ENCODE measurements at regions not wholly inside any gene's neighbourhood (a gene's known extent, or its start where the extent isn't known, plus 50 kb on each side); places are given as distances from the start of the nearest gene placed in this dataset.

DNA sequence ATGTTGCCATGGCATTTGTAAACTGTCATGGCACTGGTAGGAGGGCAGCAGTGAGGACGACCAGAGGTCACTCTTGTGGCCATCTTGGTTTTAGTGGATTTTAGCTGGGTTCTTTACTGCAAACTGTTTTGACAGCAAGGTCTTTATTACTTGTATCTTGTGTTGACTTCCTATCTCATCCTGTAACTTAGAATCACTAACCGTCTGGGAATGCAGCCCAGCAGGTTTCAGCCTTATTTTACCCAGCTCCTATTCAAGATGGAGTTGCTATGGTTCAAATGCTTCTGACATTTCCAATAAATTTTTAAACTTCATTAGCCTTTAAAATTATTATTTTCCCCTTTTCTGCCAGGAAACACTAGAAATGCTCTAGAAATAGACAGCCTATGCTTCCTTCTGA lies 839.1 kb downstream of the NR2F1-AS1 start:
- no peak overlapping the region for H3K27ac ChIP-seq (ENCODE audit: low read depth, low read length)
- H3K36me3 ChIP-seq (ENCODE audit: control insufficient read depth, insufficient read depth, low read length) = no peaks in the 10 kb centered on the region
- no peaks in the 10 kb centered on the region for H3K27me3 ChIP-seq (ENCODE audit: control insufficient read depth, insufficient read depth, low read length)
- H3K4me1 ChIP-seq (ENCODE audit: control insufficient read depth, insufficient read depth, low read length) = no peaks in the 10 kb centered on the region
- no peaks in the 10 kb centered on the region for H3K9me3 ChIP-seq (ENCODE audit: control insufficient read depth, insufficient read depth, low read length)
- H3K4me3 ChIP-seq (ENCODE audit: low read depth, low read length) = no peak overlapping the region
- H3K9ac ChIP-seq (ENCODE audit: low read depth, low read length) = no peak overlapping the region

DNA sequence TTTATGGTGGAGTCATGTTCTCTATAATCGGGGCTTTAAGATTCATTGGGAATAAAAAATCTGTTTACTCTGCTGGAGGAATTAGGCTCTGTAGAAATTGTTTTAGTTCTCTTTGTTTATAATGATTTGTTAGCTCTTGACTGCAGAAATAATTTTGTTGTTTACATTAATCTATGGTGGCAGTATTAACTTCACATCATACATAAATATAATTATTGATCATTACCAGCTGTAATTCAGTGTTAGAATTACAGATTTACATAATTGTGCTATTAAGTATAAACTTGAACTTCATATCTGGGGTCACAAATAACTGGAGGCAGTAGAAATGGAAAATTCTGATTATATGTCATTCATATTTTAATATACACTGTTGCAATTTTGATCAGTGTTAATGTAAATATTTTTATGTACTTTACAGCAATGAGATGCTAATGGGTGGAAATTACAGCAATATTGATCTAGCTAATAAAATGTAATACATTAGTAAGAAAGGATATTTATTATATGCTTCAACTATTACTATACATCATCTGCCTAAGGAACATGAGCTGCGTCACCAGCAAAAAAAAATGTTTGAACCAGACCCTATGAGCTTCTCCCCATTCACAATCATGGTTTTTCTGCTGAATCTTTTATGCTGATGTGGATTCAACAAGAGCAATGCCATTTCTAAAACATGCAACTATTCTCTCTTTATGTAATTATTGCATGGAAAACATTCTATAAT lies 846.6 kb downstream of the NR2F1-AS1 start:
- Histone ChIP-seq H3K27me3 (ENCODE audit: control insufficient read depth, insufficient read depth, low read length) (no peaks in the 10 kb centered on the region), H3K4me1 (ENCODE audit: control insufficient read depth, insufficient read depth, low read length) (no peaks in the 10 kb centered on the region), H3K27ac (ENCODE audit: low read depth, low read length) (no peak overlapping the region), H3K9ac (ENCODE audit: low read depth, low read length) (no peak overlapping the region), H3K4me3 (ENCODE audit: low read depth, low read length) (no peak overlapping the region), H3K9me3 (ENCODE audit: control insufficient read depth, insufficient read depth, low read length) (no peaks in the 10 kb centered on the region), H3K36me3 (ENCODE audit: control insufficient read depth, insufficient read depth, low read length) (no peaks in the 10 kb centered on the region)

DNA sequence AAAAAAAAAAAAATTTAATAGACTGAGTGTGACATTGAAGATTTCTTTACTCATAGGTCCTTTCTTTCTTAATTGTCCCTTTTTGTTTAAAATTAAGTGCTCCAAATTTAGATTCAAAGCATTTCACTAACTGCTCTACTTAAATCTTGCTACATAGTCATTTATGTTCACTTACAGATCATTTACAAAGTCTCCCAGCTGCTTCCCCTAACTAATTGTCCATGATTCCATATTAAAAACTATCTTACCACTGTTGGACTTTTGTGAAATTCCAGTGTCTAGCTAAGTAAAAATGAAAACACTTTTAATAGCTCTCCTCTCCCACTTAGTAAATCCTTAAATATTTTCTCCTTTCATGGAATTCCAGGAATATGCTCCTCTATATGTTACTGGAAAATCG lies 850.5 kb downstream of the NR2F1-AS1 start:
- no peak overlapping the region for H3K27ac ChIP-seq (ENCODE audit: low read depth, low read length)
- H3K9me3 ChIP-seq (ENCODE audit: control insufficient read depth, insufficient read depth, low read length) = no peaks in the 10 kb centered on the region

DNA sequence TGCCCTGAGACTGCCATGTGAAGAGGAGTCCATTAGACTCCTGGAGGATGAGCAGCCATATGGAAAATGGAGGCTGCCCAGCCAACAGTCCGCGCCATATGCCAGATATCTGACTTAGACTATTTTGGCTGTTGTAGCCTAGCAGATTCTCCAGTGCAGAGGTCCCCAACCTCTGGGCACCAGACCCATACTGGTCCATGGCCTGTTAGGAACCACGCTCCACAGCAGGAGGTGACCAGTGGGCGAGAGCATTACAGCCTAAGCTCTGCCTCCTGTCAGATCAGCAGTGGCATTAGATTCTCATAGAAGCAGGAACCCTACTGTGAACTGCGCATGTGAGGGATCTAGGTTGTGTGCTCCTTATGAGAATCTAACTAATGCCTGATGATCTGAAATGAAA lies 851.9 kb downstream of the NR2F1-AS1 start:
- Histone ChIP-seq H3K4me1 (ENCODE audit: control insufficient read depth, insufficient read depth, low read length) (no peaks in the 10 kb centered on the region), H3K4me3 (ENCODE audit: low read depth, low read length) (no peak overlapping the region), H3K9ac (ENCODE audit: low read depth, low read length) (no peak overlapping the region), H3K27me3 (ENCODE audit: control insufficient read depth, insufficient read depth, low read length) (no peaks in the 10 kb centered on the region), H3K9me3 (ENCODE audit: control insufficient read depth, insufficient read depth, low read length) (no peaks in the 10 kb centered on the region), H3K27ac (ENCODE audit: low read depth, low read length) (no peak overlapping the region), H3K36me3 (ENCODE audit: control insufficient read depth, insufficient read depth, low read length) (no peaks in the 10 kb centered on the region)

More for the DNA sequence above, 850.5 kb downstream of the NR2F1-AS1 start:
- no peak overlapping the region for H3K4me3 ChIP-seq (ENCODE audit: low read depth, low read length)
- no peaks in the 10 kb centered on the region for H3K36me3 ChIP-seq (ENCODE audit: control insufficient read depth, insufficient read depth, low read length)
- H3K27me3 ChIP-seq (ENCODE audit: control insufficient read depth, insufficient read depth, low read length) = no peaks in the 10 kb centered on the region
- no peaks in the 10 kb centered on the region for H3K4me1 ChIP-seq (ENCODE audit: control insufficient read depth, insufficient read depth, low read length)
- no peak overlapping the region for H3K9ac ChIP-seq (ENCODE audit: low read depth, low read length)

DNA sequence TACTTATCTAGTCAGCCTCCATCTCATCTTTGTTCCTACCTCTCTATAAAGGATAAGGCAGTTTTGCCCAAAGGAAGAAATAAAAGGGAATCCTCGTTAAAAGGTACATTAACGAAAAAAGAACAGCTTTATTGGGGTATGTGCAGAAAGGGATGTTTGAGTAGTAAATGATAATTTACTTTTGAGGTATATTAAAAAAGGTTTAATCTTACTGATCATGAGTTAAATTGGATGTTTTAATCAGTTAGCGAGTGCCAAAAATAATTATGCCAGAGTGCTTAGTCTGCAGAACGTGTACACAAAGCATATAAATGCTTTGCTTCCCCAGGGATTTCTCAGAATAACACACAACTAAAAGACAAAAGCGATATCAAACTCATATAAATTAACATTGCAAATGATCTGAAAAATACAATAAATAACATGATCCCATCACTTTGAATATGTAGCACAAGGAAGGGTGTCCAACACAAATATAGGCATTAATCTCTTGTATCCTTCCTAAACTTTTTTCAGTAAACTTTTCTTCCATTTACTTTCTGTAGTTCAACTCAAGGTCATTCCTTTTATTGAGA lies 865.0 kb downstream of the NR2F1-AS1 start:
- H3K9me3 ChIP-seq (ENCODE audit: control insufficient read depth, insufficient read depth, low read length) = no peaks in the 10 kb centered on the region
- H3K4me3 ChIP-seq (ENCODE audit: low read depth, low read length) = no peak overlapping the region
- H3K27ac ChIP-seq (ENCODE audit: low read depth, low read length) = no peak overlapping the region
- no peak overlapping the region for H3K9ac ChIP-seq (ENCODE audit: low read depth, low read length)
- H3K27me3 ChIP-seq (ENCODE audit: control insufficient read depth, insufficient read depth, low read length) = no peaks in the 10 kb centered on the region
- H3K36me3 ChIP-seq (ENCODE audit: control insufficient read depth, insufficient read depth, low read length) = no peaks in the 10 kb centered on the region
- no peaks in the 10 kb centered on the region for H3K4me1 ChIP-seq (ENCODE audit: control insufficient read depth, insufficient read depth, low read length)

DNA sequence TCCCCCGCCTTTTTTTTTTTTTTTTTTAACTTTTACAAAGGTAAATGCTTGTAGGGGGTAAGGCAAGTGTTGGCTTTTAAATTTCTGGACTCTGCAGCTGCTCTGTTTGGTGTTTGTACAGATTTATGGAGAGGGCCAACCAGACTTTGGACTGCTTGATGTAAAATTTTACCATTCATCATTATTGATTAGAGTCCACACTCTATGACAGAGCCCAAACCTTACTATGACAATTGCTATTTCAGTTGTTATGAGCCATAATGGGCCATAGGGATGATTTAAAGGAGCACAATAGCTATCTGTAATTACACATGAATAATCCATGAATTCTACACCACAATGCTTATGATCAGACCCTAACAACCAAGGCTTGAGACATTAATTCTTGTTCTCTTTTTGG lies 867.2 kb downstream of the NR2F1-AS1 start:
- H3K4me1 ChIP-seq (ENCODE audit: control insufficient read depth, insufficient read depth, low read length) = no peaks in the 10 kb centered on the region
- no peak overlapping the region for H3K4me3 ChIP-seq (ENCODE audit: low read depth, low read length)
- H3K27ac ChIP-seq (ENCODE audit: low read depth, low read length) = no peak overlapping the region
- H3K27me3 ChIP-seq (ENCODE audit: control insufficient read depth, insufficient read depth, low read length) = no peaks in the 10 kb centered on the region
- H3K9ac ChIP-seq (ENCODE audit: low read depth, low read length) = no peak overlapping the region
- H3K36me3 ChIP-seq (ENCODE audit: control insufficient read depth, insufficient read depth, low read length) = no peaks in the 10 kb centered on the region
- no peaks in the 10 kb centered on the region for H3K9me3 ChIP-seq (ENCODE audit: control insufficient read depth, insufficient read depth, low read length)

DNA sequence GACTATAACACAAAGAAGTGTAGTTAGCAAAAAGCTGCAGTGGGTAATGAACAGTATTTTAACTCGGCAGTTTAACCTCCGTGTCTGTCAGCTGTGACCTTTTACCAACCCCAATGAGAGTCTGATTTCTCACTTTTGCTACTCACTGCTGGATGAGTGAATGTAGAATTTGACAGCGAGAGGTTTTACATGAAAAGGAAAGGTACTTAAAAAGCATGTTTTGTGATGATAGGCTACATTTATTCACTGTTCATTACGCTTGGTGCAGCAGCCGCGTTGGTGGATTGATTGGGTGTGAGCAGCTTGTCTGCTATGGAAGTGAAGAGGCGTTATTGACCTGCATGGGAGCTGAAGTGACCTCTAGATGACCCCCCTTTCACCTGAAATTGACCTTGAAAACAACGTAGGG lies 867.7 kb downstream of the NR2F1-AS1 start:
- H3K4me1 ChIP-seq (ENCODE audit: control insufficient read depth, insufficient read depth, low read length) = no peaks in the 10 kb centered on the region
- no peaks in the 10 kb centered on the region for H3K9me3 ChIP-seq (ENCODE audit: control insufficient read depth, insufficient read depth, low read length)
- H3K36me3 ChIP-seq (ENCODE audit: control insufficient read depth, insufficient read depth, low read length) = no peaks in the 10 kb centered on the region

DNA sequence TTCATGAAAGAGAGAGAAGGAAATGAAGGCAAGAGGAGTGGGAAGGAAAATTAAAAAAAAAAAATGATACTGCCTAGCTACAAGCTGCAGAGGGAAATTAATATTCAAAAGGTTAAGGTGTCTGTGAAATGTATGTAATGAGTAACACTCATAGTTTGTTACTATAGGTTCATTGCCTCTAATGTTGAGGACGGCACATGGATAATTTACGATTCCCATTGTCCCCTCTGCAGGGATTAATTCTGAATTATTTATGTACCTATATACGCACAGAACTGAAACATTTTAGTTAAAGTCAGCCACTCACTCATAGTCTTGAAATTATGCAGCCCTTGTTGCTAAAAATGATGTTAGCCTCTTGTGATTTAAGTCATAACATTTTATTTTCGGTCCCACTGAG lies 869.1 kb downstream of the NR2F1-AS1 start:
- Histone ChIP-seq H3K4me3 (ENCODE audit: low read depth, low read length) (no peak overlapping the region), H3K36me3 (ENCODE audit: control insufficient read depth, insufficient read depth, low read length) (no peaks in the 10 kb centered on the region), H3K27ac (ENCODE audit: low read depth, low read length) (no peak overlapping the region), H3K9me3 (ENCODE audit: control insufficient read depth, insufficient read depth, low read length) (no peaks in the 10 kb centered on the region), H3K9ac (ENCODE audit: low read depth, low read length) (no peak overlapping the region), H3K4me1 (ENCODE audit: control insufficient read depth, insufficient read depth, low read length) (no peaks in the 10 kb centered on the region), H3K27me3 (ENCODE audit: control insufficient read depth, insufficient read depth, low read length) (no peaks in the 10 kb centered on the region)

More for the DNA sequence above, 867.7 kb downstream of the NR2F1-AS1 start:
- Histone ChIP-seq H3K4me3 (ENCODE audit: low read depth, low read length) (no peak overlapping the region), H3K9ac (ENCODE audit: low read depth, low read length) (no peak overlapping the region), H3K27ac (ENCODE audit: low read depth, low read length) (no peak overlapping the region), H3K27me3 (ENCODE audit: control insufficient read depth, insufficient read depth, low read length) (no peaks in the 10 kb centered on the region)

DNA sequence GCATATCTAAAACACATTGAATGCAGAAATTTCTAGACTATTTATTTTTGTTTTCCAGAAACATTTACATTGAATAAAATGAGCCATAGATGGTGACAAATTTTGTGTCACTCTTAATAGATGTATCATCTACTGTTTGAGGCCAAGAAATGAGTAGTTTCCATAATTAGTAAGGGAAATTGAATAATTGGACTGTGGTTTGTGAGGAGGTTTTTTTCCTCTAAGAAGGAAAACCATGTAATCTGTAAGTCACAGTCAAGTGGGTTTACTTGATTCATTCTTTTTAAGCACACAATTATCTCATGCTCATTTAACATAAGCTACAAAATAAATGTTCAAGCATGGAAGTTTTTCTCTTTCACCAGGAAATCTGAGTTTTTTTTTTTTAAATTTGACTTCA lies 876.4 kb downstream of the NR2F1-AS1 start:
- Histone ChIP-seq H3K9me3 (ENCODE audit: control insufficient read depth, insufficient read depth, low read length) (no peaks in the 10 kb centered on the region), H3K36me3 (ENCODE audit: control insufficient read depth, insufficient read depth, low read length) (no peaks in the 10 kb centered on the region), H3K27me3 (ENCODE audit: control insufficient read depth, insufficient read depth, low read length) (no peaks in the 10 kb centered on the region), H3K4me1 (ENCODE audit: control insufficient read depth, insufficient read depth, low read length) (no peaks in the 10 kb centered on the region), H3K4me3 (ENCODE audit: low read depth, low read length) (no peak overlapping the region), H3K27ac (ENCODE audit: low read depth, low read length) (no peak overlapping the region), H3K9ac (ENCODE audit: low read depth, low read length) (no peak overlapping the region)

DNA sequence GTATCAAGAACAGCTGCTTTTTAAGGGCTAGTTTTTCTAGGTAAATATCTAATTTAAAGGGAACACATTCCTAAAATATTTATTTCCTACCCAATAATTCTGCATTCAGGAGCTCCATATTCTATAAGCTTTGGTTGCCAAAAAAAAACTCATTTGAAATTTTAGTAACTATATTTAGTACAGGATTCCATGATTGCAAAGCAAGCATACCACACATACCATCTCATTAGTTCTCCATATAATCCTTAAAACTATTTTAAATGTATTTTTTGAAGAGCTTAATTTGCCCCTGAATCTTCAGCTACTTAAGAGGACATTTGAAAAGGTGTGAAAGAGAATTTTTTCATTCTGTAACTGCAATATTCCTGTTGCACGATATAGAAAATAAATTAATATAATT lies 877.0 kb downstream of the NR2F1-AS1 start:
- Histone ChIP-seq H3K9me3 (ENCODE audit: control insufficient read depth, insufficient read depth, low read length) (no peaks in the 10 kb centered on the region), H3K4me3 (ENCODE audit: low read depth, low read length) (no peak overlapping the region), H3K9ac (ENCODE audit: low read depth, low read length) (no peak overlapping the region), H3K27me3 (ENCODE audit: control insufficient read depth, insufficient read depth, low read length) (no peaks in the 10 kb centered on the region), H3K27ac (ENCODE audit: low read depth, low read length) (no peak overlapping the region), H3K4me1 (ENCODE audit: control insufficient read depth, insufficient read depth, low read length) (no peaks in the 10 kb centered on the region), H3K36me3 (ENCODE audit: control insufficient read depth, insufficient read depth, low read length) (no peaks in the 10 kb centered on the region)

DNA sequence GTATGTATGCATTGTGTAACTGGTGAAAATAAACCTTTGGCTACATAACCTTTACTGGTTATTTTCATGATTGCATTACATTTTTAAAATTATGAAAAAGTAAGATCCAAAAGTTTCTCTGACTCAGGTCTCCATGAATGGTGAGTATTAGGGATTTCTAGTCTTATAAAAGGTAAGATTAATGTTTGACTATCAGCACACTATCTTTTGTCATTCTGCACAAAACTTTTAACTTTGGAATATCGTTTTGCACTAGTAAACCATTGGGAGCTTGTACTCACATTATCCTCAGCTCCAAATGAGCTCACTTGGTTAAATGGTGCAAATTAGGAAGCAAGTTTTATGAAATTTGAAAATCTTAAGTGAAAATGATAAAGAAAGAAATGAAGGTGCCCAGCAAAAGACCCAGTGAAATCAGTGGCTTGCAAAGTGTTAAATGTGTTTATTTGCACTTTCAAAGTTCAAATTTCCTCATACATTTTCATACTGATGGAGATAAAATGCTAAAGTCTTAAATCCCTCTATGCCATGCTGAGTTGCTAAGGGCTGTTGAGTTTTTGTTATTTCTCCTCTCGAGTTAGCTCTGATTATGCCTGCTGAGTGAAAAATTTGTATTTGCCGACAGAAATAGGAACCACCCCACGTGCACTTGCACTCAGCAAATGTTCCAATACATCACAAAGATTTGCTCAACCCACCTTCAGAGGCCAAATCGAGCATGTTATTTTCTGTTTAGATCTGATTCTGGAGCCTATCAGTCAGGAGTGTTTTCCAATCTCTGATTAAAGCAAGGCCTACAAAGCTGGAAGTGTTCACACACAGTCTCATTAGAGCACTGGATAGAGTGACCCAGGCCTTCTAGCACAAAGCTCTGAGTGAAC lies 885.7 kb downstream of the NR2F1-AS1 start:
- H3K9ac ChIP-seq (ENCODE audit: low read depth, low read length) = no peak overlapping the region
- H3K36me3 ChIP-seq (ENCODE audit: control insufficient read depth, insufficient read depth, low read length) = no peaks in the 10 kb centered on the region
- no peak overlapping the region for H3K4me3 ChIP-seq (ENCODE audit: low read depth, low read length)
- H3K27ac ChIP-seq (ENCODE audit: low read depth, low read length) = no peak overlapping the region
- H3K9me3 ChIP-seq (ENCODE audit: control insufficient read depth, insufficient read depth, low read length) = no peaks in the 10 kb centered on the region
- no peaks in the 10 kb centered on the region for H3K27me3 ChIP-seq (ENCODE audit: control insufficient read depth, insufficient read depth, low read length)
- H3K4me1 ChIP-seq (ENCODE audit: control insufficient read depth, insufficient read depth, low read length) = no peaks in the 10 kb centered on the region

Measured in HUES48 (cell line).